Lower lobe of right lung (tissue), 2 donors: ENCODE measurements at regions not wholly inside any gene's neighbourhood (a gene's known extent, or its start where the extent isn't known, plus 50 kb on each side); places are given as distances from the start of the nearest gene placed in this dataset.

ENCODE experiments used
- ATAC-seq, 2 donors: fragments of 200-7000 bp; cut with Tn5 transposase; one replicate each; pipeline ENCODE4 v1.9.1; 2020 to 2022; ENCODE audit warnings: mild to moderate bottlenecking in 2 of 2, moderate library complexity in 2 of 2
- DNase-seq: peaks from one replicate; pipeline ENCODE4 v3.0.0-alpha.2; 2020
- H3K27ac ChIP-seq: fragments of 200-600 bp; one replicate; pipeline ENCODE4 v1.8.0; 2022
- H3K27me3 ChIP-seq: fragments of 200-600 bp; one replicate; pipeline ENCODE4 v1.8.0; 2022; ENCODE audit warnings: low read depth
- H3K36me3 ChIP-seq: fragments of 200-600 bp; one replicate; pipeline ENCODE4 v1.8.0; 2022; ENCODE audit warnings: mild to moderate bottlenecking
- H3K4me1 ChIP-seq: fragments of 200-600 bp; one replicate; pipeline ENCODE4 v1.8.0; 2022
- H3K4me3 ChIP-seq: fragments of 200-600 bp; one replicate; pipeline ENCODE4 v1.8.0; 2022; ENCODE audit warnings: mild to moderate bottlenecking
- H3K9me3 ChIP-seq: fragments of 200-600 bp; one replicate; pipeline ENCODE4 v1.8.0; 2022
- CTCF ChIP-seq: fragments of 200-600 bp; IDR thresholded peaks from one replicate; pipeline ENCODE4 v1.8.0; 2022; ENCODE audit warnings: antibody characterized with exemption, mild to moderate bottlenecking
- intact Hi-C: fragments of 100-400 bp; cut with DNase I; formaldehyde crosslinking; loops from one replicate; pipeline ENCODE4 v1.11.0; 2022
- donor health status: DM: no; HTN: yes; CAD: no; lungs with severe emphysema.

DNA sequence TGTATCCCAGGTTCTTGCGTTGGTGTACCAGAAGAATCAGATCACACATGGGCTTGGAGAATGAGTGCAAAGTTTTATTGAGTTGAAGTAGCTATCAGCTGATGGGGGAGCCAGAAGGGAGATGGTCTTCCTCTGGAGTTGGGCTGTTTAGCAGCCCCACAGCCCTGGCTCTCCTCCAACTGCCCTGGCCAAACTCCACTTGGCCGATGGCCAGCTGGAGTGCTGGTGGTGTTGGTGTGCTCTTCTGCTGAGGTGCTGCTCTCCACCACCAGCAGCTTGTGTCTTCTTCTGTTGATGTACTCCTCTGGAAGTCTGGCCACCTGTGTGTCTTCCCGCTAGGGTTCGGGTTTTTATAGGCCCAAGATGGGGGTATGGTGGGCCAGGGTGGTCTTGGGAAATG is 172.8 kb downstream of the TINAG start:
- no peak for ATAC-seq
- TF ChIP-seq CTCF: no peak
- no peak for DNase-seq
- no peaks in the 10 kb centered on the region for H3K4me1 ChIP-seq
- H3K27ac ChIP-seq: no peak overlapping the region
- H3K4me3 ChIP-seq: no peak overlapping the region
- H3K36me3 ChIP-seq: no peaks in the 10 kb centered on the region
- no peaks in the 10 kb centered on the region for H3K27me3 ChIP-seq
- H3K9me3 ChIP-seq: no peaks in the 10 kb centered on the region
- intact Hi-C loops: no loop called here

GRCh38 chr6:54491431-54491830 is 183.2 kb downstream of the TINAG start:
- no peak for DNase-seq
- Histone ChIP-seq H3K4me1 (no peaks in the 10 kb centered on the region), H3K9me3 (no peaks in the 10 kb centered on the region), H3K36me3 (no peaks in the 10 kb centered on the region), H3K27me3 (no peaks in the 10 kb centered on the region), H3K4me3 (no peak overlapping the region), H3K27ac (no peak overlapping the region)
- intact Hi-C loops: no loop called here
- no peak for ATAC-seq
- TF ChIP-seq CTCF: no peak

GRCh38 chr6:54493138-54493537 is 184.9 kb downstream of the TINAG start:
- no peak for ATAC-seq
- Histone ChIP-seq H3K27ac (no peak overlapping the region), H3K36me3 (no peaks in the 10 kb centered on the region), H3K27me3 (no peaks in the 10 kb centered on the region), H3K4me3 (no peak overlapping the region), H3K9me3 (no peaks in the 10 kb centered on the region), H3K4me1 (no peaks in the 10 kb centered on the region)
- no peak for TF ChIP-seq CTCF
- DNase-seq: no peak
- intact Hi-C loops: no loop called here

DNA sequence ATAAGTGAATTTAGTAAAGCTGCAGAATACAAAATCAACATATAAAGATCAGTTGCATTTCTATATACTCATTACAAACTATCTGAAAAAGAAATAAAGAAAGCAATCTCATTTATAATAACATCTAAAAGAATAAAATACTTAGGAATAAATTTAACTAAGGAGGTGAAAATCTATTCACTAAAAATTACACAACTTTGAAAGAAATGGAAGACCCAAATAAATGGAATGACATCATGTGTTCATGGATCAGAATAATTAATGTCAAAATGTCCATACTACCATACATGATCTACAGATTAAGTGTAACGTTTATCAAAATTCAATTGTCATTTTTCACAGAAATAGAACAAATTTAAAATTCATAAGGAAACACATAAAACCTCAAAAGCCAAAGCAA is 194.9 kb downstream of the TINAG start:
- H3K9me3 ChIP-seq: peaks cover 9% of the 10 kb centered on the region
- ATAC-seq (no peak), DNase-seq (no peak)
- no peak overlapping the region for H3K4me3 ChIP-seq
- no peaks in the 10 kb centered on the region for H3K36me3 ChIP-seq
- H3K4me1 ChIP-seq: no peaks in the 10 kb centered on the region
- no peak overlapping the region for H3K27ac ChIP-seq
- no peak for TF ChIP-seq CTCF
- no peaks in the 10 kb centered on the region for H3K27me3 ChIP-seq
- intact Hi-C loops: no loop called here

GRCh38 chr6:54515013-54515412 is 206.8 kb downstream of the TINAG start:
- H3K9me3 ChIP-seq: no peaks in the 10 kb centered on the region
- no peaks in the 10 kb centered on the region for H3K27me3 ChIP-seq
- intact Hi-C loops: no loop called here
- H3K36me3 ChIP-seq: no peaks in the 10 kb centered on the region
- no peak overlapping the region for H3K4me3 ChIP-seq
- no peak for TF ChIP-seq CTCF
- H3K27ac ChIP-seq: no peak overlapping the region
- DNase-seq (no peak), ATAC-seq (no peak)
- no peaks in the 10 kb centered on the region for H3K4me1 ChIP-seq

- Histone ChIP-seq H3K27me3 (no peaks in the 10 kb centered on the region), H3K4me1 (no peaks in the 10 kb centered on the region), H3K36me3 (no peaks in the 10 kb centered on the region), H3K4me3 (no peak overlapping the region), H3K9me3 (no peaks in the 10 kb centered on the region), H3K27ac (no peak overlapping the region)
- DNase-seq (no peak), ATAC-seq (no peak)
- intact Hi-C loops: no loop called here
- no peak for TF ChIP-seq CTCF
These were observed 207.5 kb downstream of the TINAG start for GRCh38 chr6:54515713-54516112.
